Right lobe of liver (tissue), 4 donors: ENCODE measurements at regions not wholly inside any gene's neighbourhood (a gene's known extent, or its start where the extent isn't known, plus 50 kb on each side); places are given as distances from the start of the nearest gene placed in this dataset.

ENCODE experiments used
- POLR2A ChIP-seq: fragments of 450-650 bp; IDR thresholded peaks from one replicate; pipeline ENCODE4 v1.6.1; 2017; ENCODE audit warnings: antibody characterized with exemption, mild to moderate bottlenecking
- TF ChIP-seq, protein P1 (sequence below), 4 donors: fragments of 200-600 bp in 3 of 4; fragments of 450-650 bp in 1 of 4; IDR thresholded peaks; one replicate each; pipeline versions ENCODE4 v1.5.1 to v1.8.0; 2016 to 2022; ENCODE audit warnings: antibody characterized with exemption in 4 of 4, mild to moderate bottlenecking in 2 of 4
- donor health status: DM: no; HTN: no; CAD: no.
- donor health status: DM: no; HTN: no; CAD: no.
- donor health status: DM: no; HTN: yes; CAD: no.

DNA sequence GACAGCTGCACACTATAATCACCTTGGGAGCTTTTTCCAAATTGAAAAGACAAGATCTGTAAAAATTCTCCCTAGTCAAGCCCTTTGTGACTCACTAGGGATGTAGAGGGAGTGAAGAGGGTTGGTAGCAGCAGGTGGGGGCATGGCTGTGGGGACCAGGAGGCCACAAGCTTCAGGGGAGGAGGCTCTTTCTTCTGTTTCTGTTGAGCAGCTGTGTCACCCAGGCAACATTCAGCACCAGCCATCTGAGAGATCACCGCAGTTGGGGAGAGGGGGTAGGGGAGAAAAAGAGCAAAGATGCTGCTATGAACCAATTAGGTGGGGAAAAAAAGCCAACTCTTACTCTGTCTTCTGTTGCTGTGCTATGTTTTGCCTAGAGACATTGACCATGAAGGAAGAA lies 352.3 kb upstream of the MEIS1 start:
- TF ChIP-seq POLR2A, result no peak
- TF ChIP-seq, protein P1, sequence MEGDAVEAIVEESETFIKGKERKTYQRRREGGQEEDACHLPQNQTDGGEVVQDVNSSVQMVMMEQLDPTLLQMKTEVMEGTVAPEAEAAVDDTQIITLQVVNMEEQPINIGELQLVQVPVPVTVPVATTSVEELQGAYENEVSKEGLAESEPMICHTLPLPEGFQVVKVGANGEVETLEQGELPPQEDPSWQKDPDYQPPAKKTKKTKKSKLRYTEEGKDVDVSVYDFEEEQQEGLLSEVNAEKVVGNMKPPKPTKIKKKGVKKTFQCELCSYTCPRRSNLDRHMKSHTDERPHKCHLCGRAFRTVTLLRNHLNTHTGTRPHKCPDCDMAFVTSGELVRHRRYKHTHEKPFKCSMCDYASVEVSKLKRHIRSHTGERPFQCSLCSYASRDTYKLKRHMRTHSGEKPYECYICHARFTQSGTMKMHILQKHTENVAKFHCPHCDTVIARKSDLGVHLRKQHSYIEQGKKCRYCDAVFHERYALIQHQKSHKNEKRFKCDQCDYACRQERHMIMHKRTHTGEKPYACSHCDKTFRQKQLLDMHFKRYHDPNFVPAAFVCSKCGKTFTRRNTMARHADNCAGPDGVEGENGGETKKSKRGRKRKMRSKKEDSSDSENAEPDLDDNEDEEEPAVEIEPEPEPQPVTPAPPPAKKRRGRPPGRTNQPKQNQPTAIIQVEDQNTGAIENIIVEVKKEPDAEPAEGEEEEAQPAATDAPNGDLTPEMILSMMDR (IDR thresholded peaks at IDR 0.05), result no peak
